OCI-LY1 (cell line): ENCODE measurements at regions not wholly inside any gene's neighbourhood (a gene's known extent, or its start where the extent isn't known, plus 50 kb on each side); places are given as distances from the start of the nearest gene placed in this dataset.

Experiments
- H2AFZ ChIP-seq: fragments of 200-600 bp; sonication (generic), shearing (Covaris generic); 2 replicates; pipeline ENCODE4 v1.6.0; 2014; ENCODE audit warnings: antibody characterized with exemption, mild to moderate bottlenecking, low read length
- H3F3A ChIP-seq: fragments of 200-600 bp; sonication (generic), shearing (Covaris generic); 2 replicates; pipeline ENCODE4 v1.6.0; 2014; ENCODE audit warnings: mild to moderate bottlenecking, antibody characterized with exemption, low read length, moderate library complexity; ENCODE audit not compliant: insufficient read depth
- H3K27ac ChIP-seq: fragments of 200-600 bp; sonication (generic); 2 replicates; pipeline ENCODE4 v1.5.1; 2014; ENCODE audit warnings: low read length, mixed run types, mild to moderate bottlenecking, low read depth; ENCODE audit not compliant: poor library complexity, severe bottlenecking
- H3K27me3 ChIP-seq: fragments of 200-600 bp; sonication (generic); 2 replicates; pipeline ENCODE4 v1.6.0; 2014; ENCODE audit warnings: antibody characterized with exemption, mild to moderate bottlenecking, low read length, moderate library complexity; ENCODE audit not compliant: insufficient read depth
- H3K36me3 ChIP-seq: fragments of 200-600 bp; sonication (generic); 2 replicates; pipeline ENCODE4 v1.6.1; 2014; ENCODE audit warnings: mild to moderate bottlenecking, antibody characterized with exemption, low read length, moderate library complexity, mixed read lengths; ENCODE audit not compliant: insufficient read depth
- H3K4me1 ChIP-seq: fragments of 200-600 bp; sonication (generic); 2 replicates; pipeline ENCODE4 v1.5.1; 2014; ENCODE audit warnings: mild to moderate bottlenecking, low read length, moderate library complexity; ENCODE audit not compliant: insufficient read depth, severe bottlenecking
- H3K4me2 ChIP-seq: fragments of 200-600 bp; sonication (generic), shearing (Covaris generic); 2 replicates; pipeline ENCODE4 v1.6.1; 2014; ENCODE audit warnings: low read length
- H3K4me3 ChIP-seq: fragments of 200-600 bp; sonication (generic); 2 replicates; pipeline ENCODE4 v1.5.1; 2014; ENCODE audit warnings: low read length, low read depth, mild to moderate bottlenecking, mixed read lengths; ENCODE audit not compliant: poor library complexity, severe bottlenecking
- H3K79me2 ChIP-seq: fragments of 200-600 bp; shearing (Covaris generic); 2 replicates; pipeline ENCODE4 v1.6.1; 2016; ENCODE audit warnings: mixed run types, low read length, mixed read lengths; ENCODE audit not compliant: insufficient read depth
- H3K9ac ChIP-seq: fragments of 200-600 bp; sonication (generic), shearing (Covaris generic); 2 replicates; pipeline ENCODE4 v1.6.1; 2014; ENCODE audit warnings: mild to moderate bottlenecking, low read length, mixed read lengths
- H3K9me2 ChIP-seq: fragments of 200-600 bp; sonication (generic), shearing (Covaris generic); 2 replicates; pipeline ENCODE4 v1.6.1; 2014; ENCODE audit warnings: low read depth, mild to moderate bottlenecking, low read length, mixed read lengths
- H3K9me3 ChIP-seq: fragments of 200-600 bp; shearing (Covaris generic); 2 replicates; pipeline ENCODE4 v1.6.1; 2014; ENCODE audit warnings: low read length, mixed read lengths
- H4K20me1 ChIP-seq: fragments of 200-600 bp; sonication (generic), shearing (Covaris generic); 2 replicates; pipeline ENCODE4 v1.6.0; 2016; ENCODE audit warnings: mild to moderate bottlenecking, low read length; ENCODE audit not compliant: insufficient read depth
- CTCF ChIP-seq: fragments of 200-600 bp; sonication (generic), shearing (Covaris generic); IDR thresholded peaks from 2 replicates; pipeline ENCODE4 v1.5.1; 2017; ENCODE audit warnings: mild to moderate bottlenecking, antibody characterized with exemption, low read length, moderate library complexity, mixed read lengths
- EZH2 ChIP-seq: fragments of 200-600 bp; sonication (generic), shearing (Covaris generic); IDR thresholded peaks from 2 replicates; pipeline ENCODE4 v1.8.0; 2017; ENCODE audit warnings: borderline replicate concordance, mixed run types, mild to moderate bottlenecking, antibody characterized with exemption, low read length, moderate library complexity, mixed read lengths

GRCh38 chr20:48153523-48153922, 368.2 kb upstream of the SULF2 start:
- no peaks in the 10 kb centered on the region for H4K20me1 ChIP-seq
- H3K27me3 ChIP-seq: no peaks in the 10 kb centered on the region
- H2AFZ ChIP-seq: no peak overlapping the region
- H3K36me3 ChIP-seq: no peaks in the 10 kb centered on the region
- no peaks in the 10 kb centered on the region for H3F3A ChIP-seq
- H3K9me2 ChIP-seq: no peaks in the 10 kb centered on the region
- no peaks in the 10 kb centered on the region for H3K9me3 ChIP-seq
- no peak overlapping the region for H3K27ac ChIP-seq
- H3K4me1 ChIP-seq: no peaks in the 10 kb centered on the region
- H3K4me3 ChIP-seq: no peak overlapping the region
- no peak overlapping the region for H3K4me2 ChIP-seq
- no peaks in the 10 kb centered on the region for H3K79me2 ChIP-seq
- H3K9ac ChIP-seq: no peak overlapping the region
- TF ChIP-seq CTCF (no peak), EZH2 (no peak)

GRCh38 chr20:48153103-48153502, 367.8 kb upstream of the SULF2 start:
- TF ChIP-seq EZH2 (no peak), CTCF (no peak)
- Histone ChIP-seq H3K4me2 (no peak overlapping the region), H3K27me3 (no peaks in the 10 kb centered on the region), H4K20me1 (no peaks in the 10 kb centered on the region), H3K9ac (no peak overlapping the region), H3K9me2 (no peaks in the 10 kb centered on the region), H3K4me3 (no peak overlapping the region), H3K36me3 (no peaks in the 10 kb centered on the region), H3K27ac (no peak overlapping the region), H2AFZ (no peak overlapping the region), H3K79me2 (no peaks in the 10 kb centered on the region), H3F3A (no peaks in the 10 kb centered on the region), H3K4me1 (no peaks in the 10 kb centered on the region), H3K9me3 (no peaks in the 10 kb centered on the region)

DNA sequence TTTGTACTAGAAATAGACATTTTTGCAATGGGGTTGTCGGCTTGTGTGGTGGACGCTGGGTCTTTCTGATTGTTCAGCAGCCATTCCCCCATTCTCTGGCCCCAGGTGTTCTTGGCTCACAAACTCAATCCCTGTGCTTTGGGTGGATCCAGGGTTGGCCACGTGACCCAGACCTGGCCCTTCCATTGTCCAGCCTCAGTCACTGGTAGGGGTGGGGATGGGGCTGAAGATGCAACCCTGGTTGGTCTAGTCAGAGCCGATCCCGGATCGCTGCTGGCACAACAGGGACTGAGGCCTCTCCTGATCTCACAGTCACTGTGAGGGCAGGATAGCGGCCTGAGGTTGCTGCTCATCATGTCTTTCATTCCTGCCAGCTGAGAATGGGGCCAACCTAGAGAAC, 365.3 kb upstream of the SULF2 start:
- H3F3A ChIP-seq: no peaks in the 10 kb centered on the region
- no peaks in the 10 kb centered on the region for H3K79me2 ChIP-seq
- H2AFZ ChIP-seq: no peak overlapping the region
- H3K4me1 ChIP-seq: no peaks in the 10 kb centered on the region
- no peaks in the 10 kb centered on the region for H3K36me3 ChIP-seq
- TF ChIP-seq CTCF (no peak), EZH2 (no peak)
- H3K9me3 ChIP-seq: no peaks in the 10 kb centered on the region
- no peak overlapping the region for H3K9ac ChIP-seq
- H3K27me3 ChIP-seq: no peaks in the 10 kb centered on the region
- H4K20me1 ChIP-seq: no peaks in the 10 kb centered on the region
- no peaks in the 10 kb centered on the region for H3K9me2 ChIP-seq
- no peak overlapping the region for H3K4me2 ChIP-seq
- H3K27ac ChIP-seq: no peak overlapping the region
- no peak overlapping the region for H3K4me3 ChIP-seq
